ENCODE measurements at regions not wholly inside any gene's neighbourhood (a gene's known extent, or its start where the extent isn't known, plus 50 kb on each side); places are given as distances from the start of the nearest gene placed in this dataset.
"Not testable (repeated sequence)": the region's sequence is repeated elsewhere in the genome, so short reads cannot be mapped to it uniquely, and the experiment has no call there.

- Histone ChIP-seq H3K27me3 (no peaks in the 10 kb centered on the region), H3K27ac (peak overlapping the region in 1 of 4 donors; percentile 30)
- 54 to 84% methylated on average over 8 of the region's 8 CpGs for WGBS, 2 donors
Measured at GRCh38 chr2:195533771-195534642, 123.0 kb upstream of the SLC39A10 start.

GRCh38 chr2:195532628-195533271 lies 124.3 kb upstream of the SLC39A10 start:
- no peaks in the 10 kb centered on the region for H3K9me3 ChIP-seq
- H3K4me1 ChIP-seq: peaks cover 0 to 9% (median 4%) of the 10 kb centered on the region in 4 donors
- peak overlapping the region in 1 of 4 donors; percentile 7 for H3K4me3 ChIP-seq
- DNase-seq: no peak
- no peaks in the 10 kb centered on the region for H3K36me3 ChIP-seq
- no peak overlapping the region for H3K27ac ChIP-seq
- TF ChIP-seq POLR2AphosphoS5 (IDR thresholded peaks at IDR 0.05) (no peak), EP300 (IDR thresholded peaks at IDR 0.05) (no peak), POLR2A (IDR thresholded peaks at IDR 0.05) (no peak), CTCF (IDR thresholded peaks at IDR 0.05) (no peak)
- H3K27me3 ChIP-seq: no peaks in the 10 kb centered on the region
- intact Hi-C loops (cut with DNase I): no loop called here
- WGBS, 2 donors: 12 to 14% methylated on average over 5 of the region's 5 CpGs

More at GRCh38 chr2:195533771-195534642, 123.0 kb upstream of the SLC39A10 start:
- H3K9me3 ChIP-seq: no peaks in the 10 kb centered on the region
- intact Hi-C loops (cut with DNase I): no loop called here
- no peak overlapping the region for H3K4me3 ChIP-seq
- no peak for DNase-seq
- TF ChIP-seq EP300 (IDR thresholded peaks at IDR 0.05): no peak
- TF ChIP-seq POLR2AphosphoS5 (IDR thresholded peaks at IDR 0.05): no peak
- TF ChIP-seq CTCF (IDR thresholded peaks at IDR 0.05): no peak
- TF ChIP-seq POLR2A (IDR thresholded peaks at IDR 0.05): no peak
- peaks cover 0 to 9% (median 4%) of the 10 kb centered on the region in 4 donors for H3K4me1 ChIP-seq
- H3K36me3 ChIP-seq: no peaks in the 10 kb centered on the region

- H3K27ac ChIP-seq: no peak overlapping the region
- intact Hi-C loops (cut with DNase I): no loop called here
Measured at GRCh38 chr2:195532255-195532627, 124.8 kb upstream of the SLC39A10 start.

DNA sequence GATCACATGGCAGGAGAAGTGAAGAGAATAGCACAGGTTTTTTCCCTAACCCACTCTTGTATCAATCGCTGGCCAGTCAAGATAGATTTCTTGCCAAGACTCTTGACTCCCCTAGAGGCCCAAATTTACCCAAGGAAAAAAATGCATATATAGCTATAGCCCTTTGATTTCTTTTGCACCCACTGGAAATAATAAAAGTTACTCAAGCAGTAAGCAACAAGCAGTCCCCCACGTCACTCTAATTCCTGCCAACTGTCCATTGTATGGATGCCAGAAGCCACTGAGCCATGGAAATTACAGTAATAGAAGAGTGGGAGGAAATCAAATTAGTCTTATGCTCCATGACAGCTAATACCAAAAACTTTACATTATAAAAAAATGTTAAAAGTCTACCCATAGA lies 125.3 kb upstream of the SLC39A10 start:
- Histone ChIP-seq H3K27me3 (no peaks in the 10 kb centered on the region), H3K4me1 (peaks cover 0 to 9% (median 4%) of the 10 kb centered on the region in 4 donors), H3K27ac (no peak overlapping the region), H3K36me3 (no peaks in the 10 kb centered on the region), H3K4me3 (no peak overlapping the region), H3K9me3 (no peaks in the 10 kb centered on the region)
- WGBS, 2 donors: 83 to 91% methylated on average over 2 of the region's 2 CpGs
- TF ChIP-seq CTCF (IDR thresholded peaks at IDR 0.05) (no peak), POLR2AphosphoS5 (IDR thresholded peaks at IDR 0.05) (no peak), POLR2A (IDR thresholded peaks at IDR 0.05) (no peak), EP300 (IDR thresholded peaks at IDR 0.05) (no peak)
- intact Hi-C loops (cut with DNase I): no loop called here
- no peak for DNase-seq

More at GRCh38 chr2:195532255-195532627, 124.8 kb upstream of the SLC39A10 start:
- WGBS, 2 donors: 94 to 97% methylated on average over 1 of the region's 1 CpG
- H3K9me3 ChIP-seq: no peaks in the 10 kb centered on the region
- H3K4me3 ChIP-seq: no peak overlapping the region
- no peaks in the 10 kb centered on the region for H3K36me3 ChIP-seq
- peaks cover 0 to 9% (median 4%) of the 10 kb centered on the region in 4 donors for H3K4me1 ChIP-seq
- H3K27me3 ChIP-seq: no peaks in the 10 kb centered on the region
- no peak for TF ChIP-seq POLR2AphosphoS5 (IDR thresholded peaks at IDR 0.05)
- TF ChIP-seq POLR2A (IDR thresholded peaks at IDR 0.05): no peak
- no peak for TF ChIP-seq EP300 (IDR thresholded peaks at IDR 0.05)
- no peak for TF ChIP-seq CTCF (IDR thresholded peaks at IDR 0.05)
- DNase-seq: no peak

DNA sequence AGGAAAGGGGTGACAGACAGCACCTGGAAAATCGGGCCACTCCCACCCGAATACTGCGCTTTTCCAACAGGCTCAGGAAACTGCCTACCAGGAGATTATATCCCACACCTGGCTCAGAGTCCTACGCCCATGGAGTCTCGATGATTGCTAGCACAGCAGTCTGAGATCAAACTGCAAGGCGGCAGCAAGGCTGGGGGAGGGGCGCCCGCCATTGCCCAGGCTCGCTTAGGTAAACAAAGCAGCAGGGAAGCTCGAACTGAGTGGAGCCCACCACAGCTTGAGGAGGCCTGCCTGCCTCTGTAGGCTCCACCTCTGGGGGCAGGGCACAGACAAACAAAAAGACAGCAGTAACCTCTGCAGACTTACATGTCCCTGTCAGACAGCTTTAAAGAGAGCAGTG lies 133.8 kb upstream of the SLC39A10 start:
- H3K4me1 ChIP-seq; DNase-seq; H3K4me3 ChIP-seq; H3K27me3 ChIP-seq; H3K36me3 ChIP-seq; intact Hi-C loops (cut with DNase I); H3K9me3 ChIP-seq; H3K27ac ChIP-seq: not testable (repeated sequence)
- 86 to 91% methylated on average over 10 of the region's 10 CpGs for WGBS, 2 donors

Data from sigmoid colon (tissue), 6 donors.